ENCODE measurements at regions not wholly inside any gene's neighbourhood (a gene's known extent, or its start where the extent isn't known, plus 50 kb on each side); places are given as distances from the start of the nearest gene placed in this dataset.

GRCh38 chr21:24759348-24760075 is 847.8 kb downstream of the MRPL39 start:
- Histone ChIP-seq H3K79me1 (ENCODE audit: low read depth, low read length) (no peaks in the 10 kb centered on the region), H3K18ac (ENCODE audit: extremely low read depth, low read length) (no peak overlapping the region), H2BK5ac (ENCODE audit: low read depth, low read length) (no peak overlapping the region), H3K23ac (ENCODE audit: insufficient read length) (no peak overlapping the region), H3K56ac (replicated peaks; ENCODE audit: insufficient read length, low read depth, low read length) (no peak overlapping the region), H3K14ac (ENCODE audit: insufficient read length) (no peak overlapping the region), H4K8ac (ENCODE audit: extremely low read depth, insufficient read depth, low read length) (no peak overlapping the region), H3K9ac (replicated peaks in 1 of 4; ENCODE audit: extremely low read depth in 1 of 4, low read depth in 3 of 4, low read length in 3 of 4) (no peak overlapping the region), H3K4ac (replicated peaks; ENCODE audit: insufficient read length, low read depth, low read length) (no peak overlapping the region), H3K4me3 (ENCODE audit: extremely low read depth in 1 of 4, insufficient read depth in 2 of 4, low read depth in 3 of 4, low read length in 4 of 4) (no peak overlapping the region), H3K27ac (ENCODE audit: low read depth, low read length) (no peak overlapping the region), H2BK12ac (ENCODE audit: low read depth, low read length) (no peak overlapping the region), H3K23me2 (ENCODE audit: low read depth, low read length) (no peaks in the 10 kb centered on the region), H2BK20ac (ENCODE audit: low read length) (no peak overlapping the region), H2AK5ac (ENCODE audit: low read depth, low read length) (no peak overlapping the region), H3K4me1 (replicated peaks in 1 of 4; ENCODE audit: control insufficient read depth in 3 of 4, insufficient read depth in 4 of 4, low read length in 3 of 4) (no peaks in the 10 kb centered on the region), H3K27me3 (replicated peaks in 1 of 4; ENCODE audit: control insufficient read depth in 3 of 4, extremely low read depth in 1 of 4, insufficient read depth in 3 of 4, low read length in 3 of 4) (no peaks in the 10 kb centered on the region), H3K79me2 (ENCODE audit: control insufficient read depth in 1 of 2, insufficient read depth in 2 of 2, low read length in 2 of 2) (no peaks in the 10 kb centered on the region), H3K9me3 (ENCODE audit: insufficient read depth in 2 of 2, low read depth in 1 of 2, low read length in 1 of 2) (no peaks in the 10 kb centered on the region; a peak in 1 of 4 replicates), H2BK120ac (replicated peaks; ENCODE audit: low read depth, low read length) (no peak overlapping the region), H4K91ac (replicated peaks; ENCODE audit: insufficient read length, low read length) (no peak overlapping the region), H2AFZ (ENCODE audit: low read length) (no peak overlapping the region), H3K36me3 (ENCODE audit: control insufficient read depth in 2 of 4, insufficient read depth in 4 of 4, low read length in 3 of 4) (no peaks in the 10 kb centered on the region), H4K5ac (ENCODE audit: insufficient read length, low read depth, low read length) (no peak overlapping the region), H4K20me1 (replicated peaks in 1 of 2; ENCODE audit: control insufficient read depth in 1 of 2, insufficient read depth in 2 of 2, low read length in 2 of 2) (no peaks in the 10 kb centered on the region), H2BK15ac (ENCODE audit: low read length) (no peak overlapping the region), H3K4me2 (ENCODE audit: insufficient read depth in 1 of 2, low read depth in 2 of 2, low read length in 2 of 2) (no peak overlapping the region)
- no peak for FAIRE-seq
- ChIA-PET POLR2A (ENCODE audit: partially characterized antibody) (no interaction called here), CTCF (ENCODE audit: partially characterized antibody) (interaction anchor here (0.8 to 1.0 kb wide), 3 partner anchors 21 to 455 kb away, joined by 3 to 6 read pairs (median 4); no protein-coding TSS in a partner anchor)
- DNase-seq (ENCODE audit: low read depth in 1 of 2, low spot score in 2 of 2), result no peak
- WGBS, 2 experiments (ENCODE audit: extremely low coverage in 1 of 2, insufficient coverage in 1 of 2, insufficient read length in 1 of 2, insufficient replicate concordance in 2 of 2, low coverage in 1 of 2, low lambda C conversion rate in 2 of 2, missing lambda C conversion rate in 1 of 2), result 88% methylated on average over 3 of the region's 3 CpGs; no CpG with 5 or more reads in 1 of the 2 experiments
- TF ChIP-seq GTF2F1 (IDR thresholded peaks at IDR 0.05; ENCODE audit: borderline replicate concordance, low read depth, low read length), result no peak
- no peak for TF ChIP-seq SIRT6 (IDR thresholded peaks at IDR 0.05; ENCODE audit: low read length)
- no peak for TF ChIP-seq ATF3 (IDR thresholded peaks at IDR 0.05; ENCODE audit: insufficient read depth, low read depth, low read length)
- TF ChIP-seq ATF2 (IDR thresholded peaks at IDR 0.05; ENCODE audit: low read length), result no peak
- TF ChIP-seq ZNF274 (IDR thresholded peaks at IDR 0.05; ENCODE audit: borderline replicate concordance, extremely low read depth, low read length), result no peak
- TF ChIP-seq ASH2L (IDR thresholded peaks at IDR 0.05; ENCODE audit: low read length), result no peak
- TF ChIP-seq POU5F1 (IDR thresholded peaks at IDR 0.05; ENCODE audit: low read depth, low read length), result no peak
- TF ChIP-seq E2F6 (IDR thresholded peaks at IDR 0.05), result no peak
- TF ChIP-seq NRF1 (IDR thresholded peaks at IDR 0.05; ENCODE audit: low read depth, low read length), result no peak
- TF ChIP-seq SP4 (IDR thresholded peaks at IDR 0.05; ENCODE audit: low read length), result no peak
- TF ChIP-seq GABPA (IDR thresholded peaks at IDR 0.05; ENCODE audit: borderline replicate concordance, insufficient read depth, low read length), result no peak
